Posterior vena cava (tissue), 2 donors: ENCODE measurements at regions not wholly inside any gene's neighbourhood (a gene's known extent, or its start where the extent isn't known, plus 50 kb on each side); places are given as distances from the start of the nearest gene placed in this dataset.

Experiments used
- DNase-seq: peaks from one replicate; pipeline ENCODE4 v3.0.0-alpha.2; 2020; ENCODE audit warnings: low spot score
- intact Hi-C, 2 donors: fragments of 100-400 bp; cut with DNase I; formaldehyde crosslinking; loops; one replicate each; pipeline versions ENCODE4 v1.14.1 to v1.14.2; 2022 to 2023
- donor health status: DM: yes; HTN: yes; CAD: no.
- donor health status: DM: yes; HTN: yes; CAD: no.

DNA sequence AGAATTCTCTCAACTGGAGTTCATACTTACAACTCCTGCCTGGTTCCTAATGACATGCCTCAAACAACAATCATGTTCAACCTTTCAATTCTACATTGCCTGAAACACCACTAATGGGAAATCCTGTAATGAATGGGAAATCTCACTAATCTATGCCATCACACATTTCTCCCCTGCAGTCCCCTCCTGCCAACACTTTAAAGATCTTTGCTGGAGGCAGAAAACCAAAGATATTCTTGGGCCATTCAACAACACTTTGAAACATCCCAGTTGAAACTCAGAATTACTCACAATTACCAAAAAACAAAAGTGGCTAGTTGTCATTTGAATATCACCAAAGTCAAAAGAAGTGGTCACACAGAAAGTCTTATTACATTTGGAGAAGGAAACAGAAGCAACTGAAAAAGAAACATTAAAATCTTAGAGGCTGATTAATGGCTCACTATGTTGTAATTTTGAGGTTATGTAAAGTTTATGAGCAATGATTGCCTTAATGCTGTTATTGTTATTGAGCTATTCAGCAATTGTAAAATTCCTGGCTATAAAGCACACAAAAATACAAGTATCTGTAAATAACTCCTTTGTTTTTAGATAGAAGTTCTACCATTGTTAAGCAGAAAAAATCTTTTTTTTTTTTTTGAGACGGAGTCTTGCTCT is 313.4 kb upstream of the SLC30A5 start:
- intact Hi-C loops = no loop called here
- DNase-seq = no peak

DNA sequence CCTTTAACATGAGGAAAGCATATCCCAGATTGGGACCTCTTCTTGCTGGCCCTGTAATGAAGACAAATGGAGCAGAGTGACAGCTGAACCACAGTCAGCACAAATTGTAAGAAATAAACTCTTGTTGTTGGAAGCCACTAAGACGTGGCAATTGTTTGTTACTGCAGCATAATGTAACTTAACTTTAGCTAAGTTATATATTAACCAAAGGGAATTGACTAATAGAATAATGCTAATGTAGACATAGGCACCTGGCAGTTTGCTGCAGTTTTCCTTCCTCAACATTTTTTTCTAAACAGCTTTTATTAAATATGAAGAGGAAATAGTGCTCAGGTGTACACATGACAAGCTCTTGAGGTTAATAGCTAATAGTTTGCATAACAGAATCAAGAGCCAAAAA is 300.7 kb upstream of the SLC30A5 start:
- no peak for DNase-seq
- intact Hi-C loops = no loop called here

DNA sequence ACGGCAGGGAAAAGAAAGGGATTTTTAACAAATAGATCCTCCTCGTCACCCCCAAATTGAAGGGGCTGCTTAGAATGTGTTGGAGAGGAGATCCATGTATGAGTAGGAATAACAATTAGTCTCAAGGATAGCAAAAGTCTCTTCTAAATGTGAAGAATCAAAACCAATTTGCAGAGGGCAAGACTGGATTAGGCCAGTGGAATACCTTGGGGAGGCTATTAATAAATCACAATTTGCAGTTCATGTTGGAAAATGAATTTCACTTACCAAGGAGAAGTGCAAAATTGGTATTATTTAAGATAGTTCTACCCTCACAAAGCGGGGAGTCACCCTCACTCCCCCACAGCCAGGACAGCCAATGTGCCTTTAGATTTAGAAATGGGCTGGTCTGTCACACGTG is 299.8 kb upstream of the SLC30A5 start:
- intact Hi-C loops = no loop called here
- no peak for DNase-seq

DNA sequence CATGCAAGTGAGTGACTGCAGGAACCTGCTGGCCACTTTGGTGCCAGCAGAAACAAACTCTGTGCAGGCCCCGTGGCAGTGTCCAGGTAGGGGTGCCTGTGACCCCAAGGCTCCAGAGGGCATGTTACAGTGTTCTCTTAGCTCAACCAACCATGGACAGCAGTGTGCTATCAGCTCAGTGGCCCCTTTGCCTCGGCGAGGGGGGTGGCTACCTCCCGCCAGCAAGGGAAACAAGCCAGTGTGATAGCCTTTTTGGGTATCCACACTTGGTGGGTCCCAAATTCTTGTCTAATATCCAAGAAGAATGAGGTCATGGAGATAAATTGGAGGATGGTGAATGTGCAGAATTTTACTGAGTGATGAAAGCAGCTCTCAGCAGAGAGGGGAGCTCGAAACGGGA is 298.6 kb upstream of the SLC30A5 start:
- intact Hi-C loops = no loop called here
- DNase-seq = no peak

DNA sequence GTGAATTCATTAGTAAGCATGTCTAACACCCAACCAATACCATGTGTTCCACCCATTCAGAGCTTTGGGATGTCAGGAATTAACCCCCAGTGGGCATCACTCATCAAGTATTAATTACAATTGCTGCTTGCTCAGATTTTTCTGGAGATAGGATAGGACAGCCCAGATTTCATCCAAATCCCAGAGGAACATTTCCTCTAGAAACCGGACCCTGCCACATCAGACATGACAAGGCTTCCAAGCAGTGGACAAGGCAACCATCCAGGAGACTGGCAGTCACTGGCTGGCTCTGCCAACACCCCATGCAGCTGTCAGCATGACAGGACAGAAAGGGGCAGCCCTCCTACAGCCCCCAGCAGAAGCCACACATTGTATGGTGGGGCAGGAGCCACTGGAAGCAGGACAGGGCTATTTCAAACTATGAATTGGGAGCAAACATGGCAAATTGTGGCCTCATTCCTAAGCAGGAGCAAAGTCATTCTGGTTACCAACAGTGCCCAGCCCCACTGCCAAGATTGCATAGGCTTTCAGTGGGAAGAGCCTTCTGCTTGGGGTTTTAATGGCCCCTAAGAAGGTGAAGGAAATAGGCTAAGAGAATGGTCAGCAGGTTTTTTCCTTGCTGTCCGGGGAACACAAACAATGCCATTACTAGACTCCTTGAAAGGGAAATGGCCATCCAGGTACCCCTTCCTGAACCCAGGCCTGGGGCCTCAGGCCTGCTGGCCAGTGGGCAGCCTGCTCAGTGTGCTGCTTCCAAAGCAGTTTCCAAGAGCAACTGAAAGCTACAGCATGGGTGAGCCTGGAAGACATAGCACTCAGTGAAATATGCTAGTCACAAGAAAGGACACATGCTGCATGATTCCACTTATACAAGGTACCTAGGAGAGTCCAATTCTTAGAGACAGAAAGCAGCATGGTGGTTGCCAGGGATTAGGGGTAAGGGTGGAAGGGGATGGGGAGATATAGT is 294.7 kb upstream of the SLC30A5 start:
- intact Hi-C loops = no loop called here
- no peak for DNase-seq

DNA sequence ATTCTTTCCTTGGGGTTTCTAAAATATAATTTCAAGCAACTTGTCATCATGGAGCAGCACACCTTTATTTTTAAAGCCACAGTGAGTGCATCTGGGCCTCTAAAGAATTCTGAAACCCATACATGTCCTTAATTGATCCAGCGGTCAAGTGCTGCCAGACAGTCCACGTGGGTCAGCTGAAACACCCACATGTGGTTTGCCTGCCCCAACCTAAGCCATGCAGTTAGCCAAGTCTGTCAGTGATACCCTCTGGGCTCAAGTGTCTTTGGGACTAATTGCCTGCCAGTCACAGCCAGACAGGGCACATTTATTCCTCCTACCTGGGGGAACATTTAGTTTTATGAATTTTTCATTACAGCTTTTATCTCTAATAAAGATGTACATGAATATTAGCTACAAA is 291.4 kb upstream of the SLC30A5 start:
- intact Hi-C loops = no loop called here
- no peak for DNase-seq

DNA sequence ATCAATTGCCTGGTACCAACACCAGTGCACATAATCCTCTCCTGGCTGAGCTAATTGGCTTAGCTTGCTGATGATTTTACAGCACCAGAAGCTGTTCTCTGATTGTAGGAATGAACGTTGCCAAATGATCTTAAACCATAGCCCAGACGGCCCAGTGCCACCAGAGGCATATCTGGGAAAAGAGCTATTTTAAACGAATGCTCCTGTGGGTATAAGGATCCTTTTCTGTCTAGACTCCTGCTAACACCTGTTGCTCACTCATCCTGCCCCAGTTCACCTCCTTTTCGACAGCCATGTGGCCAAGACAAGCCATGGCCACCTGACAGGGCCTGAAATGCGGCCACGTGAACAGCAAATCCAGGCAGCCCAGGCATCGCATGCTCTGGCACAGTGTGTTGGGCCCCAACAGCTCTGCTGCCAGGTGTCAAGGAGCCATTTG is 289.9 kb upstream of the SLC30A5 start:
- DNase-seq = no peak
- intact Hi-C loops = no loop called here

DNA sequence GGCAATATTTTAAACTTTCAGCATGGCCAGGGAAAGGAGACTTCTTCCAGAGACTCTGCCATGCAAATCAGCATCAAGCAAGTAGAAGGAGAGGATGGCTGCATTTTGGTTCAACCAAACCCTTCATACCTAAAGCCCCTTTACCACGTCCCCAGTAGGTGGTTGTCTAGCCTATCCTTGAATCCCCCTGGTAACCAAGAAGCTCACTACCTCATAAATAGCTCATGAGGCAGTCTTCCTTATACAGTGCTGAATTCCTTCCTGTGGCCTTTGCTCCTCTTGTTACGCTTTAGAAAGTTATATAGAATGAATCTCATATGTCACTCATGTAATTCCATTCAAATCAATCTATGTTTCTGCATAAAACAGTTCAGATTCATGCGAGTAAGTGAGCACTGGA is 289.5 kb upstream of the SLC30A5 start:
- DNase-seq = no peak
- intact Hi-C loops = no loop called here

DNA sequence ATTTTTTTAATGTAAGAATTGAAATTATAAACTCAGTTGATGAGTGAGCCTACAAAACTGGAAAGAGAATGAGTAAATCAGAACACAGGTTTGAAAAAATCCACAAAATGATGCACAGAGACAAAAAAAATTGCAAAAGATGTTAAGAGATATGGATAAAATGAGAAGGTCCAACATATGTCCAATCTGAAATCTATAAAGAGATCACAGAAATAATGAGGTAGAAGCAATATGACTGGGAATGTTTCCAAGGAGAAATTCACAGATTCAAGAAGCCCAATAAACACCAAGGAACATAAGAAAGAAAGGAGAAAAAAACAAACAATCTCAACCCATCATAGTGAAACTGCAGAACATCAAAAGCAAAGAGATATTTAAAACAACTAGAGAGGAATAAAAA is 288.4 kb upstream of the SLC30A5 start:
- intact Hi-C loops = no loop called here

DNA sequence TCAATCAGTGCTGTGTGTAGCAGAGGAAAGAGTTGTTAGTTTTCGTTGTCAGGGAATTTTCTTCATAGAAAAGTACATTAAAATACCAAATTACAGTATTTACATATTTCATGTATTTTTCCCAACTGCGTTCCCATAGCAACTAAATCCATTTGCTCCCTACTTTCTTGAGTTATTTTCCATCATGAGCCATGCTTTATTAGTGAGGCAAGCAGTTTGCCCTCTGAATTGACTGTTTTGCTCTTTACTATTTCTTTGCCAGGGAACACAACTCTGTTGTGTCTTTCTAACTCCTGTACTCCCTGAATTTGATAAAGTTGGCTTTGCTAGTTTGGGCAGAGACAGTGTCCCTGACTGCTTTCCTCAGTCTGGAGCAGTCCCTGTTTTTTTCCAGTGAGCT is 276.2 kb upstream of the SLC30A5 start:
- DNase-seq = no peak
- intact Hi-C loops = no loop called here

More for the DNA sequence above, 288.4 kb upstream of the SLC30A5 start:
- DNase-seq = no peak

DNA sequence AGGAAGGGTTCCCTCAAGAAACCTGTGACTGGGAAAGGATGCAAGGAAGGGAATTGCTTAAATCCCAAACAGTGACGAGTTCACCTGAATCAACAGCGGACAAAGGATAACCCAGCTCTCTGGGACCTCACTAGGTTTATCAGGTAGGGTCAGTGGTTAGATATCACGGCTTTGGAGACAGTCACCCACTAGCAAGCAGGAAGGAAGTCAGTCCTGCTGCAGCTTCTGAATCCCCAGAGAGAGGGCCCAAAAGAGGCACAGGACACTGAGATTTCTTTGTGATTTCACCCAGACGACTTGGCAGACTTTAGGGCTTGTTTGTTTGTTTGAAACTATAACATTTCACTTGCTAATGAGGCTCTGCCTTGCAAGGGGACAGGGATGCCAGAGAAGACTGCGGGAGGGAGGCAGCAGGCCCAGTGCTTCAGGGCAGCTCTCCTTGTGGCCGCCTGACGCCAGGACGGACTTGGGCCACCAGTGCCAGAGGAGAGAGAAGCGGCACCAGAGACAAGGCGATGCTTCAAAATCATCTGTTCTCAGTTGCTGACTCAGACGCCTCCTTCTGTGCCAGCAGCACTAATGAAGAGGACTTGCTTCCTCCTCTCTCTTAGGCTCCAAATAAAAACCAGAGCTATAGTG is 275.6 kb upstream of the SLC30A5 start:
- DNase-seq = no peak
- intact Hi-C loops = no loop called here

DNA sequence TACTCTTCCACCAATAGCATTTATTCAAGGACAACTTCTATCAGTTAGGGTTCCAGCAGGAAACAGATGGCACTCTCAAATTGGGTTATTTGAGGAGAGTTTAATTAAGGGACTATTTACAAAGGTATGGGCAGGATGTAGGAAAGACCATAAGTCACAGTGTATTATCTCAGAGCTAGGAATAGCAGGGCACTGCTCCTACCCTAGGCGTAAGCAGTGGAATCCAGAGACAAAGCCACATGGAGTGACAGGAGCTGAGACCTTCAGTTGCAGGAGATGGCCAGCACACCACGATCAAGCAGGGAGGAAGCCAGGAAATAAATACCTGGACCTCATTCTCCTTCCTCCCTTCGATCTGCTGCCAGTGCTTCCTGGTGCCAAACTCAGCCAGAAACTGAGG is 274.9 kb upstream of the SLC30A5 start:
- DNase-seq = no peak
- intact Hi-C loops = no loop called here

DNA sequence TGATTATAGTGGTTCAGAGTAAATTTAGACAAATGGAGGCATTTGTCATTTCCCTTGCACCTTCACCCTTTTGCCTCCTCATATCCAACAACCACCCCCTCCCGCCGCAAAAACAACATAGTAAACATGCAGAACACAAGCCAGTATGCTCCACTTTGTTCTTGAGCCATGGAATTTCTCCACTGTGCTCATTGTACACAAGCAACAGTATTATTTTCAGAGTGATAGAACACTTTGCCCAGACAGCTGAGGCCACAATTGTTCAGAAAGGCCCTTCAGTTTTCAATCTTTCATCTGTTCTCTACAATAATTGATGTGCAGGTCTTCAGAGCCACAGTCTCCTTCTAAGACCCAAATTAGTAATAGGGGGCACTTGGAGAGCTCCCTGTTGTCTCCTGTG is 272.8 kb upstream of the SLC30A5 start:
- intact Hi-C loops = no loop called here
- no peak for DNase-seq

DNA sequence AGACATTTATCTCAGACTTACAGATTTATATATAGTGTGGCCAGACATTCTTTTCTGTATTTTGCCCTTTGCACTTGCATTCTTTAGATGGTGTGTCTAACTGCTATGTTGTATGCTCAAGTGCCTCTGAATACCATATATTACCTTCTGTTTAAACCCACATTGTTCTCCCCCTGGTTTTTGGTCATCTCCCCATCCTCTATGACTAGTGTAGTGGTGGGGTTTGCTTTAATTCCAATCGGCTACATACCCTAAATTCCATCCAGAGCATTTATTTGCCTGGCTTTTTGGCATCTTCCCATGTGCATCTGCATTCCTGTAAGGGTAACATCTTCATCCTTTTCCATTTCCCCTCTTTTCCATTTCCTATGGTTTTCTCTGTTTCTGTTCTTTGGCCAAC is 271.0 kb upstream of the SLC30A5 start:
- DNase-seq = no peak
- intact Hi-C loops = no loop called here

DNA sequence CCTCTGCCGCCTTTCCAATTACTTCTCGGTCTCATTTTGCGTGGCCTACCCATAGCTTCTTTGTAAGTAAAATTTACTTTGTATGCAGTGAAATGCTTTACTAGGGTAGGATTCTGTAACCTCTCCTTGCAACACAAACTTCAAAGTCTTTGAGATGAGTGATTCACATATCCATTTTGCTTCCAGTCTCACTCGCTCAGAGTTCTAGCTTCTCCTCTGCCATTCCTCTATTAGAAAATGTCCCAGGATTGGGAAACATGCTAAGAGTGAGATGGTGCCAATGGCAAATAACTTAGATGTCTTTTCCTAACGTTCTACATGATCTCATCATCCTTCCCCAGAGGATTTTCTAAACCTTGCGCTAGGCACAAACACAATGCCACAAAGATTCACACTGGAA is 270.5 kb upstream of the SLC30A5 start:
- intact Hi-C loops = no loop called here
- no peak for DNase-seq

DNA sequence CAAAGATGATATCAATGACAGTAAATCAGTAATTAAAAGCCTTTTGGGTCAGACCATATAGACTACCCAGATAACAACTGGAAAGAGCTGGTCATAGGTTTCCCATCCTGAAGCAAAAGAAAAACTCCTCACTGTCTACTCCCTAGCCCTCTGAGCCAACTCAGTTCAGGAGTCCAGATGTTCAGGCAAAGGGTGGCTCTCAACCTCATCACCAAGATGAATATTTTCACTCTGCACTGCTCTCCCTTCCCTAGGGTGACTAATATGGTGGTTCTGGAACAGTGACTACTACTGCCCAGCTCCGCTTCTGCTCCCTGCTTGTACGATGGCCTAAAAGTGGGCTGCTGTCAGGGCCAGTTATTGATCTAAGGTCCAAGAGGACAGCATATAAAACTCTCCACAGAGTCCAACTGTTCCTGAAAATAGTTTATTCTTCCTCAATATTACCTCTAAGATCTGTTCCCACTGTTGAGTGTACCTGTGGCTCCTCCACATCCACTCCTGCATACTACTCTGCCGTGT is 263.4 kb upstream of the SLC30A5 start:
- intact Hi-C loops = no loop called here
- DNase-seq = no peak

DNA sequence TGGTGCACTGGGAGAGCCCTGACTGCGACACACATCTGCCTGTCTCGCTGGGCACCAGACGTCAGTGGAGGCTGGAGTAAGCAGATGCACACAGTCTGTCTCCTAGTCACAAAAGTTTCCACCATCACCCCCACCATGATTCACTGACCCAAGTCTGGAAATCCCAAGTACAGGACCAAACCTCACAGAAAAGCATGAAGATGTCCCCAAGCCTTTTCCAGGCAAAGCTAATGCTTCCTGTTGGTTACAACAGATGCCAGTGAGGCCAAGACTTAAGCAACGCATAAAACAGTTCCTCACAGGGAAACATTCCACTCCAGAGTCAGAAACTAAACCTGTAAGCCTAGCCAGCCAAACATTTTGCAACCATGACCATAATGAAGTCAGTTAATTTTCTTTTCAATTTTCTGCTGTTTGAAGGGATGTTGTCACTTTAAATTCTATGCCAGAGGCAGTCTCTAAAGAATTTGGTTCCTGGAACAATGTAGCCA is 259.3 kb upstream of the SLC30A5 start:
- intact Hi-C loops = no loop called here
- no peak for DNase-seq

DNA sequence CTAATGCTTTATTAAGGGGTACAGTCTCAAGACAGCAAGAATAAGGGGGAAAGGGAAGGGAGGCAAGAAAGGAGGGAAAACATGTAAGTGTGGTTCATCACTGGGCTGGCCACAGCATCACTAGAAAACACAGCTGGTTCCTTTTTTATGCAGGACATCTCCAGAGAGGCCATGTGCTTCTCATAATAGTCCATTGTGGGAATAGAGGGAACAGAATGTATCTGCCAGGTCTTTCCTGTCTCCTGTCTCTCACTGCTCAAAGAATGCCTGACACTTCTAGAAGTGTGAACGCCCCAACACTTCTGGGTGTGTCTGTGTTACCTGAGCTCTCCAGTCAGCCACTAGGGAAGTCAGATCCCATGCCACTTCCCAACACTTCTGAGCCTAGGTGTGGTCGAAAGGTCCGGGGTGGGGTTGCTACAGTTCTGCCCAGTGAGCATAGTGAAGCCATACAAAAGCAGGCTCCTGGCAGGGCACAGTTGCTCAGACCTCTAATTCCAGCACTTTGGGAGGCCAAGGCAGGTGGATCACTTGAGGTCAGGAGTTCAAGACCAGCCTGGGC is 255.6 kb upstream of the SLC30A5 start:
- DNase-seq = no peak
- intact Hi-C loops = no loop called here

DNA sequence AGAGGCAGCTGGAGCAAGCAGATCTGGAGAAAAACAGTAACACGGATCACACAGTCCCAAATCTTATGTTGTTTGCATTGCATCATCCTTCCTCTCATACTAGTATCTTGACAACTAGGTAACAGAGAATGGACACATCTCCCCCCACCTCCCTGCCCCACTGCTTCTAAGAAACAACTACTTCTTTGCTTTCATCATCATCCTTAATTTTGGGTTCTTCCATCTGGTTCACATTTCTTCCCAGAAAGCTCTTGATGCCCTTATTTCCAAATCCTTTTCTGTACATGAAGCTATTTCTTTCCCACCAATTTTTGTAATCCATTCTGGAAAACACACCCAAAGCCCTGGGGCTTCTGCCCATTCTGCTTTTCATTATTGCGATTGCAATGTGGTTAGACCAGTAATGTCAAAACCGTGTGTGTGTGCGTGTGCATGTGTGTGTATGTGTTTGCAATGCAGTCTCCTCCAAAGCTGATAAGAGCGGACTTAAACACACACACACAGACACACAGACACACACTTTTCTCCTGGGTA is 254.7 kb upstream of the SLC30A5 start:
- intact Hi-C loops = no loop called here

More for the DNA sequence above, 254.7 kb upstream of the SLC30A5 start:
- peak; percentile 65 for DNase-seq
